ENCODE measurements at regions not wholly inside any gene's neighbourhood (a gene's known extent, or its start where the extent isn't known, plus 50 kb on each side); places are given as distances from the start of the nearest gene placed in this dataset.

DNA sequence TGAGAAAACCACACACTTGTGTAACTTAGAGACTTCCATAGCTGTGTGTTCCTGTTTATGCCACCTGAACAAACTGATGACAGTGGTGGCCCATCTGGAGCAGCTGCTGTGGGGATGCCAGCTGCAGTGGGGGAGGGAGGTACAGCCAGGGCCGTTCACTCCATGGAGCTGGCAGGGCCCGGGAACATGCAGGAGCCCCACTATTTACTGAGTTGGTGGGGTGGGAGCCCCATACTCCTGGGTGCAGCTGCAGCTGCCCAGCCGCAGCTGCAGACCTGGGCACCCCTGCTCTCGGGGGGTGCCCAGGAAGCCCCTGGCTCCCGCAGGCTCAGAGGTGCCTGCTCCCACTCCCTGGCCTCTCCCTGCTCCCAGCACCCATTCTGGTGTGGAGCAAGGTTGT is 398.6 kb upstream of the RASGEF1B start:
- FAIRE-seq = no peak

DNA sequence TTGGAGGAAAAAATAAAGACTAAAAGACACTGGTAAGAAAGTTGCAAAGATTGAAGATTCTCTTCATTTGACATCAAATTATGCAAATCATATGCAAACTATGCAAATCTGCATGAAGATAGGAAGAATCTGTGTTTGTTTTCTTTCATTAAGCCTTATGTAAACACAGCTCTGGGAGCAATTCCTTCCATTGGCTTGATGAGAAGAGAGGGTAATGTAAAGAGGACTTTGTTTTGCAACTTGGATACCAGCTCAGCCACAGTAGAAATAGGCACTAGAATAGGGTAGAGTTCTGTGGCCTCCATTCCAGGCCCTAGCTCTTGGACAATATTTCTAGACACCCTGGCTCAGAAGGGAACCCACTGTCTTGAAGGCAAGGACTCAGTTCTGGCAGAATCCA is 388.4 kb upstream of the RASGEF1B start:
- no peak for FAIRE-seq

DNA sequence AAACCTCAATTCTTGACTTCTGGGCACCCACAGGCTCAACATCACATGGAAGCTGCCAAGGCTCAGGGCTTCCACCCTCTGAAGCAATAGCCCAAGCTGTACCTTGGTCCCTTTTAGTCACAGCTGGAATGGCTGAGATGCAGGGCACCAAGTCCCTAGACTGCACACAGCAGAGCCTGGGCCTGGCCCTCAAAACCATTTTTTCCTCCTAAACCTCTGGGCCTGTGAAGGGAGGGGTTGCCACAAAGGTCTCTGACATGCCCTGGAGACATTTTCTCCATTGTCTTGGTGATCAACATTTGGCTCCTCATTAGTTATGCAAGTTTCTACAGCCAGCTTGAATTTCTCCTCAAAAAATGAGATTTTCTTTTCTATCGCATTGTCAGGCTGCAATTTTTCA is 382.7 kb upstream of the RASGEF1B start:
- FAIRE-seq = no peak

DNA sequence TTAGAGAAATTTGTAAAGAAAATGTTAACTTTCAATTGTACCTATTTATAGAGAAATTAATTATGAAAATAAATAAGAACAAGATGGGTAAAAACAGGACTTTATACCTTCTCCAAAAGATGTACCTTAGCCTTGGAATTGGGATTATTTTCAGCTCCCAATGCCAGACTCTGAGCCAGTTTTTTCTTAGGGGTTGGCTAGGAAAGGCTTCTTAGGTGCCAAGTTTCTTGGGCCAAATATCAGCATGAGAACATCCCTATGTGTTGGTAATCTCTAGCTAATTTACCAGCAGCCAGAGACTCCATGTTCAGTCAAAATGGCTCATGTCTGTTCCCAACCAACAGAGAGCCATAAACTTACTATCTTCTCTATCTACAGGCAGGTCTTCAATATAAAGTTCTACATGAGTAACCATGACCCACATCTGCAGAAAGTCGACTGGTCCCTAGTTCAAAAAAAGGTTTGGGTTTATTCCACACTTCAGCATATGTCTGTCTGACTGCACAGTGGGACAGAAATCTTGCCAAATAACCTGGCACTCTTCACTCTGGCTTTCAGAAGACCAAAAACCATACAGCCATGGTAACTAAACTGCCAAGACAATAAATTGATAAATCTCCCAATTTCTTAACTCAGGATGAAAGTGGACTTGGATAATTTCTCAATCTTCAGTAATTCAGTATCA is 380.5 kb upstream of the RASGEF1B start:
- FAIRE-seq = no peak

DNA sequence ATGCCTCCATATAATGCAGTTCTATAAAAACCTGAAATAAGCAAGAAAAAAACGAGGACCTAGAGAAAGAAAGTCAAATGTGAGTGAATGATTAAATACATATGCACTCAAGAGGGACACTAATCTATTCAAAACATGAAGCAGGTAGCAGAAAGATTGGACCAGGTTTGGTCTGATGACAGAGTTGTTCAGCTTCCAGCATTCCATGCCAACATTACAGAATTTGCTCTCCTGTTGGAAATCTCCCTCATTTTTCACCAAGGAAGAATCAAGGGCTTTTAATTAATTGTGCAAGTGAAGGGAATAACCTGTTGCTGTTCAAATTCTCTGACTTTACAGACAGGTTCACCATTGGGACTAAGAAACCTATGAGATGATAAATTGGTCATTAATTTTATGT is 379.0 kb upstream of the RASGEF1B start:
- no peak for FAIRE-seq

DNA sequence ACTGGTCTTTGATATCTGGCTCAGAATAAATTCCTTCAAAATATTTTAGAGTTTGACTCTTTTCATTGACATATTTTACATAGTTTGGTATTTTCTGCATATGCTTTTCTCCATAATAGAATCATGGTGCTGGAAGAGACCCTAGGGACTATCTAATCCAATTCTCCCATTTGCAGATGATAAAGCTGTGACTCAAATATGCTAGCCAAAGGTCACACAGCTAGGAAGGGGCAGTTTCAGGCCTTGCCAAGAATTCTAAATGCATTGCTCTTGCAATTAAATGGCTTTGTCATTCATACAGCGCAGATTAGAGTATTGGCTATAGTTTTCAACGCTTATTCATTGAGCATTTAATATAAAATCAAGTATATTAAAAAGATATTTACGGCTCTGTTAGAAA is 374.1 kb upstream of the RASGEF1B start:
- FAIRE-seq = no peak

DNA sequence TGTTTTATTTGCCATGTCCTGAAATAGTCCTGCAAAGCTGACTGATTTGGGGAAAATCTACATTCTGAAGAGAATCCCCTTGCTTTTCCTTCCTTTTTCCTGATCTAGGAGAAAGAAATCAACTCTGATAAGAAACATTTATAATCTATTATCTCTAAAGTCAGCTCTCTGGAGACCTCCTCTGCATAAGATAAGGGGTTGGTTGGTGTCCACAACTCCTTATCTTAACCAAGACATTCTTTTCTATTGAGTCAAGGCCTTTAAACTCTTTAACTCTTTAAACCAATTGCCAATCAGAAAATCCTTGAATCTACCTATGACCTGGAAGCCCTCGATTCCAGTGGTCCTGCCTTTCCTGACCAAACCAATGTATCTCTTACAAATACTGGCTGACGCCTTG is 373.6 kb upstream of the RASGEF1B start:
- FAIRE-seq = no peak

DNA sequence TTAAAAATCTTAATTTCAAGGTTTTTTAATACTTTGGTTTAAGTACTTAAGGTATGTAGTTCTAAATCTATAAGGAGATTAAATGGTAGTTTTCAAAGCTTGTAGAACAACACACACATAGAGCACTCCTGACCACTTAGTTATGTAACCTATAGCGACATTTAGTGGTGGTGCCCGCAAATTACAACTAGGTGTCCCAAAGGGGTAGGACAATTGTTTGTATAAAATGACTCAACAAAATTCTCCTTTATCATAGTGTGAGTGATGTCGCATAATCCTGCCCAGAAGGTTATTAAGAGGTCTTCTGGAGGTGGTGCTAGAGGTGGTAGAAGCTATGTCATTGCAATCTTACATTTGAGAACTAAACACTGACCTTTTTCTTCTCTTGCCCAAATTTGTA is 373.0 kb upstream of the RASGEF1B start:
- peak; percentile 80 for FAIRE-seq

DNA sequence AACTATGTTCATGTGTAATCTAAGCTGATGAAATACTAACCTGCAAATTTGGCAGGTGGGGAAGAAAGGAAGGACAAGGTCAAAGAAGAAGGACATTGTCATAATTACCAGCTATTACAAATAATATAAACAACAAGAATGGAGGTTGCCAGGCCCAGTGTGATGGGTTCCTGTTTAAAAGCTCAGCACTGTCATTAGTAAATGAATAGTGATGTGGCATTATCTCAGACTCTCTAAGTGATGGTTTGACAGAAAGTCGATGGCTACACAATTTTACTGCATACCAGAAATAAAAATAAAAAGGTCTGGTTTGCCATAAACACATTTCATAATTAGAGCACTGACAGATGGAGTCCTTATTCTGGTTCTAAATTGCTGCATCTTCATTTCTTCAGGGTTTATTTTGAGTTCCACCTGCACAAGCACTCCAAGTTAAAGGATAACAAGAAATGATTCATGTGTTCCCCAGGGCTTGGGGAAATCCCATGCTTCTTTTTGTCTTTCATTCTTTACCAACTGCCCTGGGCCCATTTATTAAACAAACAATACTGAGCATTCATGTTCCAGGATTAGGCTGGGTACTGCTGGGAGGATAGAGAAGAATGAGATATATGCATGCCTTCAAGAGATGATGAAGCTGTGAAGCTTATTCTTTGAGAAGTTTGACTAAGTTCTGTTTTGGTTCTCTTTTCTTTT is 367.8 kb upstream of the RASGEF1B start:
- FAIRE-seq = no peak

DNA sequence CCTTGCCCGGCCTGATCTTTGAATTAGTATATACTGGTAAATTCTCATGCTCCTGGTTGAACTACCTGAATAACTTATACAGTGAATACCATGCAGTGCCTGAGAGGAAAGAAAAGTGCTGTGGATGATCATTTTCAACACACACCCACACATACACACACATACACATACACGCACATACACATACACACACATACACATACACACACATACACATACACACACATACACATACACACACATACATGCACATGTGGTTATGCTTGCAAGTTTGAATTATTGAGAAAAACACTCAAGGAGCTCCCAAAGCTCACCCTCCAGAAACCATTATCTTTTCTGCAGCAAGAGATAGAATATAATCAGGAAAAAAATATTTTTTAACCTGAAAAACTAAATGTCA is 366.9 kb upstream of the RASGEF1B start:
- FAIRE-seq = no peak

DNA sequence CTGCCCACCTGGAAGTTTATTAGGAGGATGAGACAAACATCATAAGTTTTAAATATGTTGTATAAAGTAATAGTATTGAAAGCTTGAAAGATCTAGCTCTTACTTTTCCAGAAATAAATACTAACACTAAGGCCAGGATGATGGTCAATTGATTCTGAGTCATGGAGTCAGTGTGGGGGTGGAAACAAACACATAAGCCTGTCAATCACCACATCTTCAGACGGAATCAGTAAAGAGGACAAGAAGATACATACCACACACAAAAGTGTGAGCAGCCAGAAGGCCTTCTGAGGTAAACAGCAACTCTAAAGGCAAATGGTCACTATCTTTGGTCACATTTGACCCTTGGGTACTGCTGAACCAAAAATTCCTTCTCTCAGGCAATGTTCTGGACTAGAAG is 365.0 kb upstream of the RASGEF1B start:
- no peak for FAIRE-seq

DNA sequence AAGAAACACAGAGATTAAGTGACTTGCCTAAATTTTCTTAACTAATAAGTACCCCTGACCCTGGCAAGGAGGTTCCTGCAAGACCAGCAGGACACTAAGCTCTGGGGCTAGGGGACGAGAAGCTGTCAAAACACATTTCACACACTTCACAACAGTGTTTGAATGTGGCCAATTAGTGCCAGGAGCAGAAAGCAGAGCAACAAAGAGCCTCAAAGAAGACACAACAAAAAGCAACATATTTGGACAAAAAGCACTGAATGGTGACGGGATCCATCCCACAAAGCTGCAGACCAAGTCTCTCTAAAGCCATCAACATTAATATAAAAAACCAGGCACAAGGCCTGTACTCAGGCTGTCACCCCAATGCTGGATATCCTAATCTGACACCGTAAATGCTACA is 361.9 kb upstream of the RASGEF1B start:
- FAIRE-seq = no peak

DNA sequence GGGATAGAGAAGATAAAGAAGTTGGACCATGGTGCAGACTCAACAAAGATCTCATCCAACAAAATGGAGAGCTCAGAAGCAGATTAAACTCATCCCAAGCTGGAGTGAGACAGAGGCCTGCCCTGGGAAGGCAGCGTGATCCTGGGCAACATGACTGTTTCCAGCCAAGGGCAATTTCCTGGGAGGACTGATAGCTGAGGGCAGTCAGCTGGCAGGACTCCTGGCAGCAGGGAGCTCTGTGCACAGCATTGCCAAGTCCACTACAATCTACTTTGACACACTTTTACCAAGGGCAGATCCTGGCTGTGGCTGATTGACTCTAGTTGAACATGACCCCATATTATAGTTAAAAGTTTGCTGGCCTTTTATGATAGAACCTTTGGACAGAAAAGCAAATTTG is 357.3 kb upstream of the RASGEF1B start:
- no peak for FAIRE-seq

DNA sequence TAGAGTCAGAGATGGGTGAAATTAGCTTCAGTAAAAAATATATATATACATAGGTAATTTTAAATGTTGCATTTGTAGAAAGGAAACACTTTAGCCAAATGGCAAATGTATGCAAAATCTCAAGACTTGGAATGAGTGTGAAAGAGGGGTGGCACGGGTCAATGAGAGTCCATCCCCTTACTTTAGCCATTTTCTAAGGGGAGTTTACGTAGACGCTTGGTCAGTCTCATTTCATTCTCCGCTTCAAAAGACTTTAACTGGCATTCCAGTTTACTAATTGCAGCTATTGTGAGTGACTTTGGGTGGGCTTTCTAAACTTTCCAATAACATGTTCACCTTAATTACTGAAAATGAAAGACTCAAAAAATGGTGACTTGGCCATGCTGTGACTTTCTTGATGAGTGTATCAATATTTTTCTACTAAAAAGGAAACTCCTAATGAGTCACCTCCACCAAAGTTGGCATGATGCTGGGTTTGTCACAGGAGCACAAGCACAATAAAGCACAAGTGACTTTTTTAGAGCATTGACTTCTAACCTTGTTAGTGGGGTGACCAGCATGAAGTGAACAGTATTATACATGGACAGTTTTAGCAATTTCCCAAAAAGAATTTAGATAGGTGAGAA is 356.0 kb upstream of the RASGEF1B start:
- FAIRE-seq = no peak

DNA sequence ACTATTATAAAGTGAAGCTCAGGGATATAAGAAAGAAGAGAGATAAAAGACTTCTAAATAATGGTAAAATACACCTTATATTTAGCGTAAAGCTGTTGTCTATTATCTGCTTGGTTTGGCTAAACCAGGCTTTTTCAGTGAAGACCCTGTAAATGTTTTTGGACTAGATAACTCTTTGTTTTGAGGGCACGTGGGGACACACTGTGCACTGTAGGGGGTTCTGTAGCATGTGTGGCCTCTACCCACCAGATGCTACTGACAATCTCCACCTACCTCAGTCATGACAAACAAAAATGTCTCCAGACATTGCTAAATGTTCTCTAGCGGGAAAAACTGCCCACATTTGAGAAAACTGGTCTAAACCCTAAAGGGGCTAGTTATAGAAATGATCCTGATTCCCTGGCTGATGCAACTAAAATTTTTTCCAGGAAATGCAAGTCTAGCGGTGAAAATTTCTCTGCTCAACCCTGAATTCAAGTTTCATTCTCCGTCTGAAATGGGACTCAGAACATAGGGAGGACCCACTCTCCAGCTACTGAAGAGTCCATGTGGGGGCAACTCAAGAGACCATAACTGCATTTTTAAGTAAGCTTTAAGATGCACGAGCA is 355.2 kb upstream of the RASGEF1B start:
- no peak for FAIRE-seq

DNA sequence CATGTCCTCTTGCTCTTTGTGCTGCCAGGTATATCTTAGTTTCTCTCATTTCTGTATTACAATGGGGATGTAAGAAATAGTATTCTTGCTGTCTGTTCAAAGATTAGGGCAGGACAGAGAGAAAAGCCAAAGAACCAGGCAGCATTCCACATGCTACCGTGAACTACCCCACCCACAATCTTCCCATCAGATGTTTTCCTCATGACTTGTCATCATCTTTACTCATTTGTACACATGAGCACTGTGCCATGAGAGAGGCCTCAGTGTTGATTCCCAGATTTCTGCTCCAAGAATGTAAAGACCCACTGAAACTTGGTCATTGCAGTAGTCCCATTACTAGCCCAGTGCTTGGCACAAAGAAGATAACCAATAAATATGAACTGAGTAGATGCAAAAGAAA is 354.6 kb upstream of the RASGEF1B start:
- no peak for FAIRE-seq

DNA sequence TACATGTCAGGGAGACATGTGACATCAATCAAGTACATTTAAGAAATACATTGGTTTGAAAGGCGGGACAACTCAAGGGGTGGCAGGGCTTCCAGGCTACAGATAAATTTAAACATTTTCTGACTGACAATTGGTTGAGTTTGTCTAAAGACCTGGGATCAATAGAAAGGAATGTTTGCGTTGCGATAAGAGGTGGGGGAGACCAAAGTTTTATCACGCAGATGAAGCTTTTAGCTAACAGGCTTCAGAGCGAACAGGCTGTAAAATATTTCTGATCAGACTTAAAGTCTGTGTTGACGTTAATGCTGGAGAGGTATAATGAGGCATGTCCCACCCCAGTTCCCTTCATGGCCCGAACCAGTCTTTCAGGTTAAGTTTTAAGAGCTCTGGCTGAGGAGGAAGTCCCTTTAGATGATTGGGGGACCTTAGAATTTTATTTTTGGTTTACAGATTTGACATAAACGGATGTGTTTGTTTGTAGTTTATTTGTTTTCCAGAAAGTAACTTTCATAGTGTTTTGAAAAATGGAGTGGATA is 346.7 kb upstream of the RASGEF1B start:
- FAIRE-seq = no peak

DNA sequence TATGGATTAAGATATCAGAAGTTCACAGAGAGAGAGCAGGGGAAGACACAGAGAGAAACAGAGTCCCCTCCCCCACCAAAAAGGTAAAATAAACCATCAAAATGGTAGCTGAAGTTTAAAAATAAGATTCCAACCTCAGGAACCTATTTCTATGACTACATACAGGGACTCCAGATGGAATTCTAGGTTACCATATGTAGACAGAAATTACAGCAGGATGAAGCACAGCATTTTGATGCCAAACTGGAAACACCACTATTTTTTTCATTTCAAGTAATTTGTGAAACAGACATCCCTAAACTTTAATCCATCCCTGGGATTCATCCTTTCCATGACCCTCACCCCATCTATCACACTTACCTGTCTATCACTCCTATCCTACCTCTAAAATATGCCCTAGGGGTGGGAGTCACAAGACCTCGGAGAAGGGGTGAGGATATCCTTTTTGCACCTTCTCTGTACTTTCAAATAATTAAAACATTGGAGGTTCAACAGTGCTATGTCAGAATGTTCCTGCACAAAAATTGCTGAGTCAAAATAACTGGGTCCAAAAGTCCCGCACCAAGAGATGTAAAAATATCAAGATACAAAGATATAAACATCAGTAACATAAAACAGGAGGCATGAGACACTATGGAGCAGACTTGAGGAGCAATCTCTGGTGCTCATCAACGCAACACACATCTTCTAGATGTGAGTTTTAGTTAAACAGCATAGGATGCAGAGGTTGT is 344.5 kb upstream of the RASGEF1B start:
- no peak for FAIRE-seq

DNA sequence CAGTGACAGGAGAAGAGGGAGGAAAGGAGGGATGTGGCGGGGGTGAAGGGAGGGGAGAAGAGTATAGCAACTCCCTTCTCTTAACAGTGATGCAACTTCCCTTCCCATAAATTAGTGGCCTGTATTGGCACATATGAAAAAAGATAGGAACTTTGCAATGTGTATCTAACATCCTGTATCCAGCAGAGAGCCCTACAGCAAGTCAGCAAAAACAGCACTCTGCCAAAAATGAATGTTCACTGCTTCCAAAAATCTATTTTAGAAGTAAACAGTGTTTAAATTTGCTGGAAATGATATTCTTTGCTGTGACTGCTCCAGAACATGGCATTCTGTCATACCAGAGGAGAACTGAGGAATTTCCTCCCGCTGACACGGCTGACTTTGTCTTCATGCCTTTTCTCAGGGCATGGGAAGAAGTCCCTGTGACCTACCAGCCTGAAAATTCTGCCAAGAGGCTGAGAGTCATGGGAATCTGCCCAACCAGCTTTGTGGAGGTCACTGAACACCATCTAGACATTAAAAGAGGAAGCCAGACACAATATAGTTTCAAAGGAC is 343.4 kb upstream of the RASGEF1B start:
- no peak for FAIRE-seq

DNA sequence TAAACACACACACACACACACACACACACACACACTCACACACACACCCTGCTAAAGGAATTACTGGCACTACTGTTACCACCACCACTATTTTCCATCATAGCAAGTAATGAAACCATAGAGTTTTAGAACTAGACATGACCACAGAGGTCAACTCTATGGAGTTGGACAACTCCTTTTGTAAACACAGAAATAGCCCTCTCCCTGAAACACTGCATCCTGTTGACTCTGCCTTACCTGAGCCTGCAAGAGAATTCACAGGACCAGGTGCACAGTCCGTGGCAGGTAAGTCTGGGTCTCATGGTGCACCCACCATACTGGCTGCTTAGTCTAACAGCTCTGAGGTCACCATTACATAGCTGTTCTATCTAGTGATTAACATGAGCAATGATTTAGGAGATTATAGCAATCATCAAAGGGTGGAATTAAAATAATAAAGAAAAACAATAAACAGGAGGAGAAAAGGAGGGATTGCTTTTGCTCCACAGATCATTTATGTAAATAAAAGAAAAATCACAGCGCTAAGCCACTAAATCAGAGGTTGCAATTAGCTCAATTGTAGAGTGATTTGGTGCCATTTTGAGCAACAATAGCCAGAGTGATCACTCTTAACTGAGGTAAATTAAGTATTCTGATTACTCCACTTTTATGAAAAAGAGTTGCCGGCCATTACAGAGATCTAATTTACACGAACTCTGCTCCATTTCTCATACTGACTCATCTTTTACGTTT is 340.0 kb upstream of the RASGEF1B start:
- no peak for FAIRE-seq

DNA sequence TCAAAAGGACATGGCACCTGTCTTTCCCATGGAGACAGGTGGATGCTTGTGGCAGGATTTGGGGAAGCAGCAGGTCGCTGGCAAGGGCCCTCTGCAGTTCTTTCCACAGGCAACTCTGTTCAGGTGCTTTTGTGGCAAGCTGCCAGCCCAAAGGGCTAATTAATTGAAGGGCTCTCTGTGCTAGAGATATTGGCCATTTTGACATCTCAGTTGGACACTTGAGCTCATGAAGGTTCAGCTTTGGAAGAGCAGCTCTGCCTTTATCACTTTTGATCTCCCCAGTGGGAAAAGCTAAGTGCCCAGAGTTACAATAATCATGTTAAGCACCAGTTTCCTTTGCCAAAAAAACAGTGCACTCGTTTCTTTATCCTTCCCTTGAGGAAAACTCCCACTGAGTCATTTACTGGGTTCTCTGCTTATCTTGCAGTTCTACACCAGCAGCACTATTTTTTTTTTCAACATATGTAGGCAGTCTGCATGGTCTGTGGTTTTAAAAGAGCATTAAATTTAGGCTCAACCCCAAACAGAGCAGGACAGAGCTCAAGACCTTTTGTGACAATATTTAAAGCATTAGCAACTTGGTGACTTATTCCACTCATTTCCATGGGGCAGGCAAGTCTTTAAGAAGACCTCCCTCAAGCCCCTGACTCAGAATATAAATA is 336.4 kb upstream of the RASGEF1B start:
- no peak for FAIRE-seq

Measured in endometrium (tissue), 2 donors.